Activated naive CD8-positive, alpha-beta T cell (primary cell): ENCODE measurements at regions not wholly inside any gene's neighbourhood (a gene's known extent, or its start where the extent isn't known, plus 50 kb on each side); places are given as distances from the start of the nearest gene placed in this dataset.
A peak's percentile ranks its signal among the peaks of the same experiment; 100 is the strongest.

Experiments
- H3K27ac Mint-ChIP-seq: one replicate; pipeline ENCODE4 v1.8.0; 2021; ENCODE audit warnings: mixed read lengths
- H3K27me3 Mint-ChIP-seq: one replicate; pipeline ENCODE4 v1.8.0; 2021; ENCODE audit warnings: mixed read lengths
- H3K36me3 Mint-ChIP-seq: one replicate; pipeline ENCODE4 v1.8.0; 2021; ENCODE audit warnings: mixed read lengths
- H3K4me1 Mint-ChIP-seq: one replicate; pipeline ENCODE4 v1.8.0; 2021; ENCODE audit warnings: low read depth, mixed read lengths
- H3K4me3 Mint-ChIP-seq: one replicate; pipeline ENCODE4 v1.8.0; 2021; ENCODE audit warnings: mild to moderate bottlenecking, mixed read lengths
- H3K9me3 Mint-ChIP-seq: one replicate; pipeline ENCODE4 v1.8.0; 2021; ENCODE audit warnings: low read depth, mixed read lengths

DNA sequence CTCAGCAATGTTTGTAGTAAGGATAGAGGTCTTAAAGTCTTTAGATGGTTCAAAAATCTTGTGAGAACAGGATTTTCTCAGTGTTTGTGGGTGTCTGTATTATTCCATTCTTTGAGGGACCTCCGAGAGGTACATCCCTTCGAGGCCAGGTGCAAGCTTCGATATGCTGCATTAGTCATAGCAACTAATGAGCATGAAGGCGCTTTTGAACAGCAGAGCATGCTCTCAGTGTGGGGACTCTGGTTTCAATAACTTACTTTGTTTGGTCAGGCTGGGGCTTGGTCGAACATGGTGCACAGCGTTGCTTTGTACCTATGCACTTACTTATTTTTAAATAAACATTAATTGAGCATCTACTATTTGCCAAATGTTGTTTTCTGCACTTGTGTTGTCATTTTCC lies 297.9 kb downstream of the CLIC5 start:
- Mint-ChIP-seq H3K4me1 (peaks cover 21% of the 10 kb centered on the region), H3K4me3 (no peak overlapping the region), H3K9me3 (peaks cover under 1% of the 10 kb centered on the region), H3K36me3 (peaks cover under 1% of the 10 kb centered on the region), H3K27me3 (no peaks in the 10 kb centered on the region), H3K27ac (peak overlapping the region; percentile 29)

DNA sequence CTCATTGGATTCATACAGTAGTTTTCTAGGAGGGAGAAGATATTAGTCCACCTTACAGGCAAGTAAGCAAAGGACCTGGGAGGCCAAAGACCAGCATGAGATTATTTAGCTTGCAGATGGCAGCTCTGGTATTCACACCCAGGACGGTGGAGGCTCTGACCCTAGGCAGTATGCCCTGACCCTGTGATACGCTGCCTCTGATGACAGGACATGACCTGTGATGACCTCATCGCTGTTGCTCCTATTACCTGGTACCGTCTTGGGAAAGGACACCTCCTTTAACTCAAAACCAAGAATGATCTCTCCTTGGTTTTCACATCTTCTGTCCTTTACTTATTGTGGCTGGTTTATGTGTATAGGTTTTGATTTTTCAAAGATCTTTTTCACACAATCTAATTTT lies 298.6 kb downstream of the CLIC5 start:
- no peak overlapping the region for H3K27ac Mint-ChIP-seq
- no peaks in the 10 kb centered on the region for H3K9me3 Mint-ChIP-seq
- no peaks in the 10 kb centered on the region for H3K36me3 Mint-ChIP-seq
- H3K4me1 Mint-ChIP-seq, result peaks cover 23% of the 10 kb centered on the region
- H3K4me3 Mint-ChIP-seq, result no peak overlapping the region
- no peaks in the 10 kb centered on the region for H3K27me3 Mint-ChIP-seq

DNA sequence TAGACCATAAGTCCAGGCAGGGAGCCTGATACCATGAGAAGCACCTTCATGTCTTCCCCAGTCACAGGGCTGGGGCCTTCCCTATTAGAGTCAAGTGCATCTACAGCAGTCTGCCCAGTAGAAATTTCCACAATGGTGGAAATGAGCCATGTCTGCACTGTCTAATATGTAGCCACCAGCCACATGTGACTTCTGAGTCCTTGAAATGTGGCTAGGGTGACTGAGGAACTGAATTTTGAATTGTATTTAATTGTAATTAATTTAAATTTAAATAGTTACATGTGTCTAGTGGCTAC lies 300.2 kb downstream of the CLIC5 start:
- Mint-ChIP-seq H3K4me1 (peaks cover 34% of the 10 kb centered on the region), H3K9me3 (no peaks in the 10 kb centered on the region), H3K4me3 (no peak overlapping the region), H3K27ac (peak overlapping the region; percentile 97), H3K27me3 (no peaks in the 10 kb centered on the region), H3K36me3 (no peaks in the 10 kb centered on the region)

DNA sequence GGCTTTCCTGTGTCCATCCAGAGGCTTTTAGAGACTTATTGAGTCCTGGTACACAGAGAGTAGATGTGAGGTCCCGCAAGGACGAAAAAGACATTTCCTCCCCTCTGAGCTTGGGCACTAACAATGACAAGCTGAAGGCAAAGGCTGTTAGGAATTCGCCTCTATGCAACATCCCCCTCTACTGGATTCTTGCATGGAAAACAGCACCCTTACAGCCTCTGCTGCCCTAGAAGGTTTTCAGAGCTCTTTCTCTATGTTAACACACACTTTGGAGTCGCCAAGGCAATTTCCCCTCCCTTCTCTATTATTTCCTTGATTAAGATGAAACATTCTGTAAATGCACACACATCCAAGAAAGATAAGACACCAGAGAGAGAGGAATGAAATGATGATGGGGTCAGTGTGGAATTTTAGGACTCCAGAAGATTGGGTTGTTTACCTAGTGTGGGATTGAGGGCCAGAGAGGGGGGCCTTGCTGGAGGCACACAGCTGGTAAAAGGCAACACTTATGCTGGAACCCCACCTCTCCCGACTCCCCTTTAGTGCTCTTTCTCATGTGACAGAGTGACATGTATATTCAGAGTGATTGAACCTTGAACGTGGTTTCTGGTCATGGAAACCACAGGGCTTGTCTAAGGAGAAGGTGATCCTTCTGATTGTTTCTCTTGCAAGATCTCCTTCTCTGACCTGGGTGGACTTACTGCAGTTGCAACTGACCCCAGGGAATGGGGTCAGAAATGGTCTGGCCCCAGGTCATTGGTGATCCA lies 300.7 kb downstream of the CLIC5 start:
- peak overlapping the region; percentile 97 for H3K27ac Mint-ChIP-seq
- no peaks in the 10 kb centered on the region for H3K36me3 Mint-ChIP-seq
- no peaks in the 10 kb centered on the region for H3K27me3 Mint-ChIP-seq
- H3K9me3 Mint-ChIP-seq, result no peaks in the 10 kb centered on the region
- peaks cover 40% of the 10 kb centered on the region for H3K4me1 Mint-ChIP-seq
- H3K4me3 Mint-ChIP-seq, result peak overlapping the region; percentile 44

DNA sequence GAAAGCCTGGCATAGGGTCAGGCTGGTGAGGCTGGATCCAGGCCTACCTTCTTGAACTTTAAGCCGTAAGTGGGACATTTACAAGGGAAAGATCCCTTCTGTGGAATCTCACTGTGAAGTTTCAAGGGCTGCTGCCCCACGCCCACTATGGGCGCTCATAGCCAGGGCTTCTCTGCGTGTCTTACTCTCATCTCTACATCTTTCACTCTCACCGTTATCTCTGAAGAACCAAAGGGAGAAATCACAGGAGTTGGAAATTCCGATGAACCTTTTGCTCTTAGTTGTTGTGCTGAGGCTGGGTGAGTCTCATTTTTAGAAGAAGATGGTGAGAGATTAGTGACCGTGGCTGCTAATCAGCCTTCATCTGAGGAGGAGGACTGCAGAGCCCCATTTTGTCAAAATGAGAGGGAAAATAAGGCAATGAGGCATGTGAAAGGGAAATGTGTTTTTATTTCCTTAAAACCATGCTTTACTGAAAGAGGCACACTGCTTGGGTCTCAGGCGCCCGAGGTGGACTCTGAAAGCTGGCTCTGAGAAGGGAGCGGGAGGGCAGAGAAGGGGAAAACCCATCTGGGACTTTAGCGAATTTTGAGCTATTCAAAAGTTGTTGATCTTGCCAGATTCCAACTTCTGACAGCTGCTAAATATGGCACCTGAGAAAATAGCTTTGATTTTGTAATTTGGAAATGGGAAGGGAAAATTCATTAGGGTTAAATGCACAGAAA lies 301.5 kb downstream of the CLIC5 start:
- Mint-ChIP-seq H3K36me3 (no peaks in the 10 kb centered on the region), H3K4me1 (peaks cover 47% of the 10 kb centered on the region), H3K4me3 (peak overlapping the region; percentile 44), H3K27ac (peak overlapping the region; percentile 97), H3K27me3 (no peaks in the 10 kb centered on the region), H3K9me3 (no peaks in the 10 kb centered on the region)
